ENCODE measurements at regions not wholly inside any gene's neighbourhood (a gene's known extent, or its start where the extent isn't known, plus 50 kb on each side); places are given as distances from the start of the nearest gene placed in this dataset.
A peak's percentile ranks its signal among the peaks of the same experiment; 100 is the strongest.

DNA sequence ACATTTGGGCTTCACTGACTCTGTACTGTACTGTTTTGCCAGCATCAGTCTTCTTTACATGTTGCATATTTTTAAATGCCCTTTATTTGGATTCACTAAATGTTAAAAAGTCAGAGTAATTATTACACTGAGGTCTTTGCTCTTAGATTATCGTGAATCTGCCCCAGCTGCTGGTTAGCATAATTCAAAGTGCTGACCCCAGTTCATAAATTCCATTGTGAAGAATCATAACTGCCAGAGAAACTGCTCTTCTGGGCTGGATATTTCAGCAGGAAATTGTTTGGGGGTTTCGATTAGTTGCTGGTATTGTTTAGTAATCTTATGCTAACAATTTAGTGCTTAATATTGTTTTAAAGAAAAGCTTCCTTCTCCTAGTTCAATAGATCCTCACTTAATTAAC, 682.1 kb upstream of the MAP3K7 start:
- DNase-seq = no peak
- Histone ChIP-seq H3K9me3 (ENCODE audit: control insufficient read depth, low read depth, low read length) (peaks cover 13% of the 10 kb centered on the region), H3K4me3 (ENCODE audit: low read length) (no peak overlapping the region), H3K27ac (ENCODE audit: low read length) (no peak overlapping the region), H3K36me3 (ENCODE audit: control insufficient read depth, insufficient read depth, low read length) (no peaks in the 10 kb centered on the region), H3K27me3 (ENCODE audit: control insufficient read depth, insufficient read depth, low read length) (no peaks in the 10 kb centered on the region), H3K4me1 (ENCODE audit: control insufficient read depth, insufficient read depth, low read length) (no peaks in the 10 kb centered on the region)
- no CpG with 5 or more reads among the region's 2 CpGs for WGBS (ENCODE audit: insufficient coverage, low lambda C conversion rate)

- no peak overlapping the region for H3K4me3 ChIP-seq (ENCODE audit: low read length)
Measured at GRCh38 chr6:91267246-91267645, 680.4 kb upstream of the MAP3K7 start.

GRCh38 chr6:91266156-91266555, 679.3 kb upstream of the MAP3K7 start:
- DNase-seq = no peak
- Histone ChIP-seq H3K9me3 (ENCODE audit: control insufficient read depth, low read depth, low read length) (peaks cover 6% of the 10 kb centered on the region), H3K36me3 (ENCODE audit: control insufficient read depth, insufficient read depth, low read length) (no peaks in the 10 kb centered on the region), H3K27me3 (ENCODE audit: control insufficient read depth, insufficient read depth, low read length) (no peaks in the 10 kb centered on the region), H3K4me1 (ENCODE audit: control insufficient read depth, insufficient read depth, low read length) (no peaks in the 10 kb centered on the region), H3K4me3 (ENCODE audit: low read length) (no peak overlapping the region), H3K27ac (ENCODE audit: low read length) (no peak overlapping the region)

More at GRCh38 chr6:91267246-91267645, 680.4 kb upstream of the MAP3K7 start:
- DNase-seq = no peak
- Histone ChIP-seq H3K27me3 (ENCODE audit: control insufficient read depth, insufficient read depth, low read length) (no peaks in the 10 kb centered on the region), H3K4me1 (ENCODE audit: control insufficient read depth, insufficient read depth, low read length) (no peaks in the 10 kb centered on the region), H3K36me3 (ENCODE audit: control insufficient read depth, insufficient read depth, low read length) (no peaks in the 10 kb centered on the region), H3K27ac (ENCODE audit: low read length) (no peak overlapping the region), H3K9me3 (ENCODE audit: control insufficient read depth, low read depth, low read length) (peaks cover 13% of the 10 kb centered on the region)
- 93% methylated on average over 2 of the region's 6 CpGs for WGBS (ENCODE audit: insufficient coverage, low lambda C conversion rate)

- Histone ChIP-seq H3K4me1 (ENCODE audit: control insufficient read depth, insufficient read depth, low read length) (no peaks in the 10 kb centered on the region), H3K27ac (ENCODE audit: low read length) (no peak overlapping the region), H3K36me3 (ENCODE audit: control insufficient read depth, insufficient read depth, low read length) (no peaks in the 10 kb centered on the region), H3K4me3 (ENCODE audit: low read length) (no peak overlapping the region), H3K27me3 (ENCODE audit: control insufficient read depth, insufficient read depth, low read length) (no peaks in the 10 kb centered on the region), H3K9me3 (ENCODE audit: control insufficient read depth, low read depth, low read length) (no peaks in the 10 kb centered on the region)
- WGBS (ENCODE audit: insufficient coverage, low lambda C conversion rate) = 80% methylated on average over 2 of the region's 2 CpGs
- DNase-seq = no peak
Measured at GRCh38 chr6:91243436-91243835, 656.6 kb upstream of the MAP3K7 start.

GRCh38 chr6:91242614-91242949, 655.7 kb upstream of the MAP3K7 start:
- WGBS (ENCODE audit: insufficient coverage, low lambda C conversion rate) = no CpG with 5 or more reads among the region's 3 CpGs
- H3K4me3 ChIP-seq (ENCODE audit: low read length) = no peak overlapping the region
- no peaks in the 10 kb centered on the region for H3K4me1 ChIP-seq (ENCODE audit: control insufficient read depth, insufficient read depth, low read length)
- no peak for DNase-seq
- no peaks in the 10 kb centered on the region for H3K27me3 ChIP-seq (ENCODE audit: control insufficient read depth, insufficient read depth, low read length)
- H3K9me3 ChIP-seq (ENCODE audit: control insufficient read depth, low read depth, low read length) = no peaks in the 10 kb centered on the region
- no peaks in the 10 kb centered on the region for H3K36me3 ChIP-seq (ENCODE audit: control insufficient read depth, insufficient read depth, low read length)
- H3K27ac ChIP-seq (ENCODE audit: low read length) = no peak overlapping the region

DNA sequence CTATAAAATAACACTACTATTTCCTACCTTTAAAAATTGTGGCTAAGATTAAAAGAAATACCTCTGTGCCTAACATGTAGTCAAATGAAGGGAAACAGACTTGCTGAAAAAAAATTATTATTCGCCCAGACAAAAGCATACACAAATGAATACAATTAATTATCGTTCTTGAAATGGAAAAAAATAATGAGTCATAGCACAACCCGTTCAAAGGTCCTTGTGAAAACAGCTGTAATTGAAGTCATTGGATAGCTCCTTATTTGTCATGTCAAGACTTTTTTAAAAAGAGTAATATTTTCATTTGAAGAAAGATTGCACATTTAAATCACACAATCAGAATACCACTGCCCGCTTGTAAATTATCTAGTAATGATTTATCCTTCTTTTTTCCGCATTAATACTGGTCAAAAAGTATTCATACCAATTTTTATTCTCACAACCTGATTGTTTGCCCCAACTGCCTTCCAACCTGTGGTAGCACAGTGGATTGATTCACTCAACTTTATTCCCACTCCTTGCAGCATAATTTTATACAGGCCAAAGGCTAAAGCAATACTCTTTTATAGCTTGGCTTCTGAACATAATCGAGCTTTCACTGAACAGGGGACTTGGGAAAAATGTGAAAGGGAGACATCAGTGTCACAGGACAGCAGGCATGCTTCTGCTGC, 655.2 kb upstream of the MAP3K7 start:
- Histone ChIP-seq H3K27ac (ENCODE audit: low read length) (no peak overlapping the region), H3K4me3 (ENCODE audit: low read length) (no peak overlapping the region), H3K9me3 (ENCODE audit: control insufficient read depth, low read depth, low read length) (no peaks in the 10 kb centered on the region), H3K36me3 (ENCODE audit: control insufficient read depth, insufficient read depth, low read length) (no peaks in the 10 kb centered on the region), H3K4me1 (ENCODE audit: control insufficient read depth, insufficient read depth, low read length) (no peaks in the 10 kb centered on the region), H3K27me3 (ENCODE audit: control insufficient read depth, insufficient read depth, low read length) (no peaks in the 10 kb centered on the region)
- peak in 1 of 2 donors; percentile 13 for DNase-seq
- WGBS (ENCODE audit: insufficient coverage, low lambda C conversion rate) = 65% methylated on average over 5 of the region's 6 CpGs

DNA sequence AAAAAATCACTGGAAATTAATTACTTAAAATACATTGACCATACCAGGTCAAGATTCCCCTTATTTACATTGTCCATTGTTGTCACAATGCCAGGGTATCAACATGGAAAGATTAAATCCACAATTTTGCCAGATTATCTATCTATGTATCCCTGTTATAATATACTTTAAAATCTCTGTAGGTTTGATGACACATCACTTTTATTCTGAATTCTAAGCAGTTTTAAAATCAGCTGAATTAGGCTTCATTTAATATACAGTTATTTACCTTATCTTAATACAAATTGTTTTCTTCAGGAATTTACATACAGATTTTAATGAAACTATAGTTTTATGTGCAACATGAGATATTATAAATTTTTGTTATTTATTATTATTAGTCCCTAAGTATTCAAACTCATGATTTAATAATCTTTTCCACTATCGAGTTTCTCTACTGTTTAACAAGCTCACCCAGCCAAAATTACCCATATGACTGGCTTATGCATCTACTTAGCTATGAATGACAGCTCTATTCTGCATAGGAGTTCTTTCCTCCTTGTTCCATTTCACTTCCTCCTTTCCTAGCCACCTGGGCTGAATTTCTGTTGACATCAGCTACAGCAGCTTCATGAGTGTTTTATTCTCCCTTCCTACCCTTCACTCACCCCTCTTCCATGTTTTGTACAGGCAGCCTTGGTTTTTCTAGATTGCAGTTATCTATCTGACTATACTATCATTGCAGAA, 654.2 kb upstream of the MAP3K7 start:
- H3K27me3 ChIP-seq (ENCODE audit: control insufficient read depth, insufficient read depth, low read length) = no peaks in the 10 kb centered on the region
- WGBS (ENCODE audit: insufficient coverage, low lambda C conversion rate) = no CpG with 5 or more reads among the region's 1 CpG

GRCh38 chr6:91221072-91221720, 634.3 kb upstream of the MAP3K7 start:
- H3K36me3 ChIP-seq (ENCODE audit: control insufficient read depth, insufficient read depth, low read length) = no peaks in the 10 kb centered on the region
- WGBS (ENCODE audit: insufficient coverage, low lambda C conversion rate) = 100% methylated on average over 1 of the region's 7 CpGs
- no peak overlapping the region for H3K27ac ChIP-seq (ENCODE audit: low read length)
- no peaks in the 10 kb centered on the region for H3K9me3 ChIP-seq (ENCODE audit: control insufficient read depth, low read depth, low read length)
- H3K27me3 ChIP-seq (ENCODE audit: control insufficient read depth, insufficient read depth, low read length) = no peaks in the 10 kb centered on the region
- no peak overlapping the region for H3K4me3 ChIP-seq (ENCODE audit: low read length)
- no peak for DNase-seq
- H3K4me1 ChIP-seq (ENCODE audit: control insufficient read depth, insufficient read depth, low read length) = no peaks in the 10 kb centered on the region

More for the DNA sequence above, 654.2 kb upstream of the MAP3K7 start:
- DNase-seq = no peak
- no peaks in the 10 kb centered on the region for H3K36me3 ChIP-seq (ENCODE audit: control insufficient read depth, insufficient read depth, low read length)
- no peaks in the 10 kb centered on the region for H3K4me1 ChIP-seq (ENCODE audit: control insufficient read depth, insufficient read depth, low read length)
- H3K27ac ChIP-seq (ENCODE audit: low read length) = no peak overlapping the region
- no peak overlapping the region for H3K4me3 ChIP-seq (ENCODE audit: low read length)
- H3K9me3 ChIP-seq (ENCODE audit: control insufficient read depth, low read depth, low read length) = no peaks in the 10 kb centered on the region

GRCh38 chr6:91213229-91213901, 626.5 kb upstream of the MAP3K7 start:
- H3K9me3 ChIP-seq (ENCODE audit: control insufficient read depth, low read depth, low read length) = no peaks in the 10 kb centered on the region
- no CpG with 5 or more reads among the region's 5 CpGs for WGBS (ENCODE audit: insufficient coverage, low lambda C conversion rate)

GRCh38 chr6:91198588-91199255, 611.9 kb upstream of the MAP3K7 start:
- Histone ChIP-seq H3K9me3 (ENCODE audit: control insufficient read depth, low read depth, low read length) (no peaks in the 10 kb centered on the region), H3K36me3 (ENCODE audit: control insufficient read depth, insufficient read depth, low read length) (no peaks in the 10 kb centered on the region), H3K4me3 (ENCODE audit: low read length) (no peak overlapping the region), H3K27me3 (ENCODE audit: control insufficient read depth, insufficient read depth, low read length) (no peaks in the 10 kb centered on the region), H3K27ac (ENCODE audit: low read length) (no peak overlapping the region), H3K4me1 (ENCODE audit: control insufficient read depth, insufficient read depth, low read length) (no peaks in the 10 kb centered on the region)
- WGBS (ENCODE audit: insufficient coverage, low lambda C conversion rate) = no CpG with 5 or more reads among the region's 4 CpGs
- no peak for DNase-seq

More at GRCh38 chr6:91213229-91213901, 626.5 kb upstream of the MAP3K7 start:
- Histone ChIP-seq H3K27ac (ENCODE audit: low read length) (no peak overlapping the region), H3K27me3 (ENCODE audit: control insufficient read depth, insufficient read depth, low read length) (no peaks in the 10 kb centered on the region), H3K4me1 (ENCODE audit: control insufficient read depth, insufficient read depth, low read length) (no peaks in the 10 kb centered on the region), H3K36me3 (ENCODE audit: control insufficient read depth, insufficient read depth, low read length) (no peaks in the 10 kb centered on the region), H3K4me3 (ENCODE audit: low read length) (no peak overlapping the region)
- no peak for DNase-seq

Measured in large intestine (tissue), 3 donors.